ENCODE measurements at regions not wholly inside any gene's neighbourhood (a gene's known extent, or its start where the extent isn't known, plus 50 kb on each side); places are given as distances from the start of the nearest gene placed in this dataset.

DNA sequence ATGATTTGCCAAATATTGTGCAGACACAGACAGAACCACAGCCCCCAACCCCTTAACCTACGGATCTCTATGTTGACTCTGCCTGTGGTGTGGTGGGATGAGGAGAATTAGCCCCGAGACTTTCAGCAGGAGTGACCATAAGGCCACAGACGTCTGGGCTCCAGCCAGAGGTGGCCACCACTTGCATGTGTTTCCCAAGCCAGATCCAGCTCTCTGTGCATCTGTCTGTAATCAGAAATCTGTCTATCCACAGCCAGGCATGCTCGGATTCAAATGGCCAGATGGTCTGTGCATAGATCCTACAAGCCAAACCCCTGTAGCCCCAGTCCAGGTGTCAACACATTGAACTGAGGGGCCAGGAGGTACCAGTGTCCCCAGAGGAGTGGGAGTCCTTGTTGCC, 140.6 kb downstream of the SYF2 start:
- intact Hi-C loops (cut with micrococcal nuclease; ENCODE audit: unreplicated experiment) (loop anchor here (10.0 kb wide), 1 partner anchor 167 kb away; no protein-coding TSS in a partner anchor), in situ Hi-C loops (cut with HindIII; ENCODE audit: low pct_unique_long_range_greater_than_20kb, low sequenced_read_pairs) (no loop called here)
- Histone ChIP-seq H3K27ac (ENCODE audit: low read length) (no peak overlapping the region), H3K4me1 (ENCODE audit: control insufficient read depth, insufficient read depth, low read length) (no peaks in the 10 kb centered on the region), H3K4me3 (ENCODE audit: low read depth in 2 of 2, low read length in 2 of 2) (no peak overlapping the region), H3K9me3 (ENCODE audit: control insufficient read depth, insufficient read depth, low read depth, low read length) (no peaks in the 10 kb centered on the region; the same call in 1 of the 2 replicates), H3K36me3 (ENCODE audit: control insufficient read depth, insufficient read depth, low read length) (no peaks in the 10 kb centered on the region), H3K27me3 (ENCODE audit: control insufficient read depth, insufficient read depth, low read length) (no peaks in the 10 kb centered on the region)
- DNase-seq (ENCODE audit: low read depth, low spot score) (no peak), ATAC-seq (no peak)
- CTCF ChIA-PET: interaction anchor here (1.2 kb wide), 1 partner anchor 113 kb away, joined by 4 read pairs; no protein-coding TSS in a partner anchor
- POLR2A ChIA-PET: no interaction called here
- no TSS peak for BruUV-seq (replicated peaks)
- TF ChIP-seq, protein P1, sequence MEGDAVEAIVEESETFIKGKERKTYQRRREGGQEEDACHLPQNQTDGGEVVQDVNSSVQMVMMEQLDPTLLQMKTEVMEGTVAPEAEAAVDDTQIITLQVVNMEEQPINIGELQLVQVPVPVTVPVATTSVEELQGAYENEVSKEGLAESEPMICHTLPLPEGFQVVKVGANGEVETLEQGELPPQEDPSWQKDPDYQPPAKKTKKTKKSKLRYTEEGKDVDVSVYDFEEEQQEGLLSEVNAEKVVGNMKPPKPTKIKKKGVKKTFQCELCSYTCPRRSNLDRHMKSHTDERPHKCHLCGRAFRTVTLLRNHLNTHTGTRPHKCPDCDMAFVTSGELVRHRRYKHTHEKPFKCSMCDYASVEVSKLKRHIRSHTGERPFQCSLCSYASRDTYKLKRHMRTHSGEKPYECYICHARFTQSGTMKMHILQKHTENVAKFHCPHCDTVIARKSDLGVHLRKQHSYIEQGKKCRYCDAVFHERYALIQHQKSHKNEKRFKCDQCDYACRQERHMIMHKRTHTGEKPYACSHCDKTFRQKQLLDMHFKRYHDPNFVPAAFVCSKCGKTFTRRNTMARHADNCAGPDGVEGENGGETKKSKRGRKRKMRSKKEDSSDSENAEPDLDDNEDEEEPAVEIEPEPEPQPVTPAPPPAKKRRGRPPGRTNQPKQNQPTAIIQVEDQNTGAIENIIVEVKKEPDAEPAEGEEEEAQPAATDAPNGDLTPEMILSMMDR (IDR thresholded peaks at IDR 0.05): no peak
- TF ChIP-seq, protein P2, sequence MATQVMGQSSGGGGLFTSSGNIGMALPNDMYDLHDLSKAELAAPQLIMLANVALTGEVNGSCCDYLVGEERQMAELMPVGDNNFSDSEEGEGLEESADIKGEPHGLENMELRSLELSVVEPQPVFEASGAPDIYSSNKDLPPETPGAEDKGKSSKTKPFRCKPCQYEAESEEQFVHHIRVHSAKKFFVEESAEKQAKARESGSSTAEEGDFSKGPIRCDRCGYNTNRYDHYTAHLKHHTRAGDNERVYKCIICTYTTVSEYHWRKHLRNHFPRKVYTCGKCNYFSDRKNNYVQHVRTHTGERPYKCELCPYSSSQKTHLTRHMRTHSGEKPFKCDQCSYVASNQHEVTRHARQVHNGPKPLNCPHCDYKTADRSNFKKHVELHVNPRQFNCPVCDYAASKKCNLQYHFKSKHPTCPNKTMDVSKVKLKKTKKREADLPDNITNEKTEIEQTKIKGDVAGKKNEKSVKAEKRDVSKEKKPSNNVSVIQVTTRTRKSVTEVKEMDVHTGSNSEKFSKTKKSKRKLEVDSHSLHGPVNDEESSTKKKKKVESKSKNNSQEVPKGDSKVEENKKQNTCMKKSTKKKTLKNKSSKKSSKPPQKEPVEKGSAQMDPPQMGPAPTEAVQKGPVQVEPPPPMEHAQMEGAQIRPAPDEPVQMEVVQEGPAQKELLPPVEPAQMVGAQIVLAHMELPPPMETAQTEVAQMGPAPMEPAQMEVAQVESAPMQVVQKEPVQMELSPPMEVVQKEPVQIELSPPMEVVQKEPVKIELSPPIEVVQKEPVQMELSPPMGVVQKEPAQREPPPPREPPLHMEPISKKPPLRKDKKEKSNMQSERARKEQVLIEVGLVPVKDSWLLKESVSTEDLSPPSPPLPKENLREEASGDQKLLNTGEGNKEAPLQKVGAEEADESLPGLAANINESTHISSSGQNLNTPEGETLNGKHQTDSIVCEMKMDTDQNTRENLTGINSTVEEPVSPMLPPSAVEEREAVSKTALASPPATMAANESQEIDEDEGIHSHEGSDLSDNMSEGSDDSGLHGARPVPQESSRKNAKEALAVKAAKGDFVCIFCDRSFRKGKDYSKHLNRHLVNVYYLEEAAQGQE (IDR thresholded peaks at IDR 0.05; ENCODE audit: insufficient read depth in 1 of 2, low read depth in 2 of 2, low read length in 1 of 2): no peak
- TF ChIP-seq SIN3A (IDR thresholded peaks at IDR 0.05; ENCODE audit: borderline replicate concordance, insufficient read depth, low read depth, low read length) (no peak), POLR2AphosphoS5 (IDR thresholded peaks at IDR 0.05; ENCODE audit: low read depth, low read length) (no peak), TCF7L2 (IDR thresholded peaks at IDR 0.05; ENCODE audit: low read depth, low read length) (no peak)

DNA sequence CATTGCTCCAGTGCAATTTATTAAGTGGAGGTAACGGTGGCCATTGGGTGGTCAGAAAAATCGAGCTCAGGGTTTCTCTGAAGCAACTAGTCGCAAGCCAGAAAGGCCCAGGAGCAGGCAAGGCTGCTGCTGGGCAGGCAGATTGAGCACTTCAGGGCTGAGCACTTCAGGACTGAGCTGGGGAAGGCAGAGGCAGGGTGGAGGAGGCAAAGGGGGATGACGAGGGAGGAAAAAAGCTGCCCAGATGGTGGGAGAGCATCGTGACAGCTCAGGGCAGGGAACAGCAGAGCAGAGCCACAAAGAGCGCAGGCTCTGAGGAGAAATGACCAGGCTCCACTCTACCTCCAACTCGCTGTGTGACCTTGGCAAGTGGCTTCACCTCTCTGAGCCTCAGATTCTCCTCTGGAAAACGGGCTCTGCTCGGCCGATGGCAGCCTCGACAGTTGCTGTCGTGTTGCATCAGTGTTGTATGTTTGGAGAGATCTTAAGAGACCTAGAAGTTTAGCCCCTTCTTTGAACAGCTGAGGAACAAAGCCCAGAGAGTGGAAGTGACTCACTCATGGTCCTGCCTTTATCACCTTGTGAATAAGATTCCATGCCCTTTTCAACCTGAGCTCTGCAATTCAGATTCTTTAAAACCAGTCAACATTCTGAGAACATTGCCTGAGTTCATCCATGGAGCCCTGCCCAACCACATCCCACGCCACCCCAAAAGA, 141.4 kb downstream of the SYF2 start:
- no peaks in the 10 kb centered on the region for H3K27me3 ChIP-seq (ENCODE audit: control insufficient read depth, insufficient read depth, low read length)
- intact Hi-C loops (cut with micrococcal nuclease; ENCODE audit: unreplicated experiment): loop anchor here (10.0 kb wide), 1 partner anchor 166 kb away; no protein-coding TSS in a partner anchor
- TF ChIP-seq POLR2AphosphoS5 (IDR thresholded peaks at IDR 0.05; ENCODE audit: low read depth, low read length) (no peak), TCF7L2 (IDR thresholded peaks at IDR 0.05; ENCODE audit: low read depth, low read length) (no peak), SIN3A (IDR thresholded peaks at IDR 0.05; ENCODE audit: borderline replicate concordance, insufficient read depth, low read depth, low read length) (no peak)
- TF ChIP-seq, protein P2 (IDR thresholded peaks at IDR 0.05; ENCODE audit: insufficient read depth in 1 of 2, low read depth in 2 of 2, low read length in 1 of 2): no peak
- TF ChIP-seq, protein P1 (IDR thresholded peaks at IDR 0.05): no peak
- no TSS peak for BruUV-seq (replicated peaks)
- no peaks in the 10 kb centered on the region for H3K4me1 ChIP-seq (ENCODE audit: control insufficient read depth, insufficient read depth, low read length)
- ChIA-PET CTCF (interaction anchor here (1.2 kb wide), 1 partner anchor 112 kb away, joined by 4 read pairs; no protein-coding TSS in a partner anchor), POLR2A (interaction anchor here (0.5 kb wide), 2 partner anchors 124 to 418 kb away, joined by 3 to 5 read pairs; no protein-coding TSS in a partner anchor)
- no peaks in the 10 kb centered on the region for H3K9me3 ChIP-seq (ENCODE audit: control insufficient read depth, insufficient read depth, low read depth, low read length)
- H3K27ac ChIP-seq (ENCODE audit: low read length): no peak overlapping the region
- no peak for ATAC-seq
- no peak overlapping the region for H3K4me3 ChIP-seq (ENCODE audit: low read depth in 2 of 2, low read length in 2 of 2)
- in situ Hi-C loops (cut with HindIII; ENCODE audit: low pct_unique_long_range_greater_than_20kb, low sequenced_read_pairs): no loop called here
- no peaks in the 10 kb centered on the region for H3K36me3 ChIP-seq (ENCODE audit: control insufficient read depth, insufficient read depth, low read length)
- DNase-seq (ENCODE audit: low read depth, low spot score): no peak
